Right ventricle myocardium inferior (tissue), 1 donor: ENCODE measurements at regions not wholly inside any gene's neighbourhood (a gene's known extent, or its start where the extent isn't known, plus 50 kb on each side); places are given as distances from the start of the nearest gene placed in this dataset.

ENCODE experiments used
- ATAC-seq: fragments of 200-7000 bp; cut with Tn5 transposase; one replicate; pipeline ENCODE4 v1.9.1; 2020; ENCODE audit warnings: mild to moderate bottlenecking, moderate library complexity
- DNase-seq: peaks from one replicate; pipeline ENCODE4 v3.0.0; 2021; ENCODE audit errors: missing footprints
- intact Hi-C: fragments of 100-400 bp; cut with DNase I; formaldehyde crosslinking; loops from one replicate; pipeline ENCODE4 v1.11.0; 2022
- donor health status: DM: no; HTN: yes; CAD: no; lungs with severe emphysema.

- DNase-seq (peak; percentile 89), ATAC-seq (peak; percentile 51)
- intact Hi-C loops: no loop called here
These were observed 118.5 kb downstream of the RFLNA start for GRCh38 chr12:124413401-124413800.

GRCh38 chr12:124412646-124413015 is 117.7 kb downstream of the RFLNA start:
- ATAC-seq (peak; percentile 33), DNase-seq (no peak)
- intact Hi-C loops: no loop called here

- intact Hi-C loops: loop anchor here (2.0 kb wide), 1 partner anchor 19 kb away; no protein-coding TSS in a partner anchor
- ATAC-seq: peak; percentile 21
- peak; percentile 76 for DNase-seq
These were observed 117.2 kb downstream of the RFLNA start for GRCh38 chr12:124411953-124412645.

GRCh38 chr12:124411281-124411878 is 116.5 kb downstream of the RFLNA start:
- DNase-seq (peak; percentile 79), ATAC-seq (peak; percentile 68)
- intact Hi-C loops: loop anchor here (2.0 kb wide), 1 partner anchor 19 kb away; no protein-coding TSS in a partner anchor

GRCh38 chr12:124410354-124411175 is 115.7 kb downstream of the RFLNA start:
- DNase-seq (peak; percentile 70), ATAC-seq (peak; percentile 21)
- intact Hi-C loops: loop anchor here (2.0 kb wide), 1 partner anchor 18 kb away; no protein-coding TSS in a partner anchor

GRCh38 chr12:124408822-124409517 is 114.1 kb downstream of the RFLNA start:
- DNase-seq (no peak), ATAC-seq (no peak)
- intact Hi-C loops: no loop called here

- intact Hi-C loops: no loop called here
These were observed 112.2 kb downstream of the RFLNA start for GRCh38 chr12:124407074-124407473.

GRCh38 chr12:124406043-124406442 is 111.2 kb downstream of the RFLNA start:
- ATAC-seq (no peak), DNase-seq (no peak)
- intact Hi-C loops: no loop called here

More at GRCh38 chr12:124407074-124407473, 112.2 kb downstream of the RFLNA start:
- ATAC-seq (no peak), DNase-seq (no peak)

GRCh38 chr12:124405592-124405991 is 110.7 kb downstream of the RFLNA start:
- intact Hi-C loops: no loop called here

GRCh38 chr12:124405151-124405550 is 110.3 kb downstream of the RFLNA start:
- ATAC-seq (no peak), DNase-seq (no peak)
- intact Hi-C loops: no loop called here

More at GRCh38 chr12:124405592-124405991, 110.7 kb downstream of the RFLNA start:
- ATAC-seq: no peak
- DNase-seq: no peak

- DNase-seq: no peak
- no peak for ATAC-seq
- intact Hi-C loops: no loop called here
These were observed 109.4 kb downstream of the RFLNA start for GRCh38 chr12:124404162-124404784.

GRCh38 chr12:124403273-124403672 is 108.4 kb downstream of the RFLNA start:
- DNase-seq (peak; percentile 72), ATAC-seq (peak; percentile 18)
- intact Hi-C loops: no loop called here

- DNase-seq: no peak
- intact Hi-C loops: no loop called here
- ATAC-seq: no peak
These were observed 107.6 kb downstream of the RFLNA start for GRCh38 chr12:124402248-124403066.

GRCh38 chr12:124401704-124402221 is 106.9 kb downstream of the RFLNA start:
- intact Hi-C loops: no loop called here
- DNase-seq (no peak), ATAC-seq (no peak)

- no peak for ATAC-seq
- intact Hi-C loops: no loop called here
- DNase-seq: no peak
These were observed 105.2 kb downstream of the RFLNA start for GRCh38 chr12:124400124-124400523.

GRCh38 chr12:124399622-124400021 is 104.7 kb downstream of the RFLNA start:
- DNase-seq (peak; percentile 79), ATAC-seq (no peak)
- intact Hi-C loops: no loop called here

GRCh38 chr12:124398578-124399227 is 103.8 kb downstream of the RFLNA start:
- intact Hi-C loops: no loop called here
- ATAC-seq: peak; percentile 62
- peak; percentile 89 for DNase-seq
